Choroid plexus epithelial cell (primary cell): ENCODE measurements at regions not wholly inside any gene's neighbourhood (a gene's known extent, or its start where the extent isn't known, plus 50 kb on each side); places are given as distances from the start of the nearest gene placed in this dataset.

Experiments used
- DNase-seq: peaks from one replicate; pipeline ENCODE4 v3.0.0-alpha.2; 2010; ENCODE audit warnings: low read depth
- H3K4me3 ChIP-seq: 2 replicates; pipeline ENCODE4 v1.5.1; 2011; ENCODE audit warnings: low read depth, mild to moderate bottlenecking, control low read depth, low read length, moderate library complexity
- CTCF ChIP-seq: conservative IDR thresholded peaks from 2 replicates; pipeline ENCODE4 v1.5.1; 2011; ENCODE audit warnings: low read depth, mild to moderate bottlenecking, control low read depth, inconsistent platforms, low read length, moderate library complexity

- no peak overlapping the region for H3K4me3 ChIP-seq
- no peak for DNase-seq
- TF ChIP-seq CTCF, result no peak
Measured at GRCh38 chr3:24943961-24944360, 449.3 kb upstream of the THRB start.

- no peak for DNase-seq
- H3K4me3 ChIP-seq, result no peak overlapping the region
- no peak for TF ChIP-seq CTCF
Measured at GRCh38 chr3:24944805-24945520, 450.3 kb upstream of the THRB start.

- no peak overlapping the region for H3K4me3 ChIP-seq
- no peak for TF ChIP-seq CTCF
- DNase-seq, result no peak
Measured at GRCh38 chr3:24945563-24945962, 450.9 kb upstream of the THRB start.

- no peak for DNase-seq
- H3K4me3 ChIP-seq, result no peak overlapping the region
- TF ChIP-seq CTCF, result no peak
Measured at GRCh38 chr3:24947103-24947502, 452.5 kb upstream of the THRB start.

GRCh38 chr3:24951180-24951579, 456.5 kb upstream of the THRB start:
- DNase-seq, result no peak
- no peak overlapping the region for H3K4me3 ChIP-seq
- no peak for TF ChIP-seq CTCF

- no peak for DNase-seq
- no peak overlapping the region for H3K4me3 ChIP-seq
- TF ChIP-seq CTCF, result no peak
Measured at GRCh38 chr3:24952388-24952787, 457.7 kb upstream of the THRB start.

- TF ChIP-seq CTCF, result no peak
- H3K4me3 ChIP-seq, result no peak overlapping the region
- no peak for DNase-seq
Measured at GRCh38 chr3:24953060-24953771, 458.6 kb upstream of the THRB start.
